K562 (cell line): ENCODE measurements at regions not wholly inside any gene's neighbourhood (a gene's known extent, or its start where the extent isn't known, plus 50 kb on each side); places are given as distances from the start of the nearest gene placed in this dataset.

Source experiments
- BCLAF1 ChIP-seq, 2 experiments: fragments of 450-650 bp in 1 of 2; IDR thresholded peaks; 2 replicates each; pipeline ENCODE4 v1.6.1; 2011 to 2017; ENCODE audit warnings: low read depth in 2 of 2, antibody characterized with exemption in 1 of 2, borderline replicate concordance in 1 of 2, low read length in 1 of 2, mild to moderate bottlenecking in 1 of 2, mixed read lengths in 1 of 2; ENCODE audit not compliant: control insufficient read depth in 1 of 2
- CHAMP1 ChIP-seq: fragments of 450-650 bp; IDR thresholded peaks from 2 replicates; pipeline ENCODE4 v1.6.1; 2016; ENCODE audit warnings: mild to moderate bottlenecking
- FOXJ3 ChIP-seq: sonication (generic); formaldehyde crosslinking; IDR thresholded peaks from 2 replicates; pipeline ENCODE4 v1.4.0; 2020; ENCODE audit warnings: mild to moderate bottlenecking, missing genetic modification reagents
- HDAC2 ChIP-seq: fragments of 450-650 bp; IDR thresholded peaks from 2 replicates; pipeline ENCODE4 v1.6.1; 2016; ENCODE audit warnings: mild to moderate bottlenecking
- HDAC8 ChIP-seq: fragments of 450-650 bp; IDR thresholded peaks from 2 replicates; pipeline ENCODE4 v1.6.1; 2016; ENCODE audit warnings: mild to moderate bottlenecking, missing genetic modification characterization, moderate library complexity, missing compliant biosample characterization
- KLF1 ChIP-seq: fragments of 450-650 bp; IDR thresholded peaks from 2 replicates; pipeline ENCODE4 v1.6.1; 2016; ENCODE audit warnings: missing genetic modification characterization, missing compliant biosample characterization
- NR2C1 ChIP-seq, 2 experiments: fragments of 450-650 bp; IDR thresholded peaks; 2 replicates each; pipeline ENCODE4 v1.6.1; 2017; ENCODE audit warnings: mild to moderate bottlenecking in 2 of 2, antibody characterized with exemption in 1 of 2, inconsistent platforms in 1 of 2, missing compliant biosample characterization in 1 of 2, missing genetic modification characterization in 1 of 2
- NR2F6 ChIP-seq: fragments of 450-650 bp; formaldehyde crosslinking; IDR thresholded peaks from 2 replicates; pipeline ENCODE4 v1.4.0; 2020; ENCODE audit warnings: mild to moderate bottlenecking
- RBM17 ChIP-seq: fragments of 200-400 bp; formaldehyde crosslinking; IDR thresholded peaks from 2 replicates; pipeline ENCODE4 v1.6.1; 2017; ENCODE audit warnings: low read depth, mild to moderate bottlenecking, low read length, borderline replicate concordance
- SMAD4 ChIP-seq: fragments of 250-450 bp; sonication (Bioruptor Pico); conservative IDR thresholded peaks from 2 replicates; pipeline ENCODE4 v1.8.0; 2021; ENCODE audit warnings: inconsistent platforms, mild to moderate bottlenecking, moderate library complexity
- SMARCE1 ChIP-seq: fragments of 450-650 bp; IDR thresholded peaks from 2 replicates; pipeline ENCODE4 v1.7.1; 2016; ENCODE audit warnings: mild to moderate bottlenecking
- TEAD2 ChIP-seq: fragments of 450-650 bp; IDR thresholded peaks from 2 replicates; pipeline ENCODE4 v1.6.1; 2016; ENCODE audit warnings: missing genetic modification characterization, control low read depth, missing compliant biosample characterization
- TEAD4 ChIP-seq, 2 experiments: sonication (generic) in 1 of 2; formaldehyde crosslinking in 1 of 2; IDR thresholded peaks; 2 replicates each; pipeline versions ENCODE4 v1.6.1 to v1.8.0; 2012 to 2022; ENCODE audit warnings: borderline replicate concordance in 1 of 2, inconsistent platforms in 1 of 2, low read length in 1 of 2, mild to moderate bottlenecking in 1 of 2, missing genetic modification reagents in 1 of 2
- ZFP91 ChIP-seq: sonication (generic); formaldehyde crosslinking; IDR thresholded peaks from 2 replicates; pipeline ENCODE4 v1.8.0; 2022; ENCODE audit warnings: mild to moderate bottlenecking, missing genetic modification reagents
- ZNF274 ChIP-seq: IDR thresholded peaks from 2 replicates; pipeline ENCODE4 v1.6.1; 2011; ENCODE audit warnings: low read depth, mild to moderate bottlenecking, low read length, moderate library complexity, borderline replicate concordance
- ZNF785 ChIP-seq: fragments of 250-450 bp; sonication (Bioruptor Pico); IDR thresholded peaks from 2 replicates; pipeline ENCODE4 v1.4.0; 2020; ENCODE audit warnings: mild to moderate bottlenecking

GRCh38 chr6:37083243-37084138, 78.0 kb downstream of the FGD2 start (continued):
- TF ChIP-seq HDAC8: no peak
- TF ChIP-seq ZNF785 (CRISPR knock-in tag): peak; percentile 71; the same call in 1 of the 2 replicates
- TF ChIP-seq FOXJ3 (CRISPR knock-in tag): no peak
- TF ChIP-seq CHAMP1: 0 out of 2 replicates have a peak, but pooled peaks have one; percentile 47
- TF ChIP-seq KLF1 (tag): no peak
- TF ChIP-seq NR2C1 (IDR thresholded peaks at IDR 0.05): peak; percentile 94
- peak; percentile 98 for TF ChIP-seq NR2C1 (tag; IDR thresholded peaks at IDR 0.05)
- peak; percentile 97 for TF ChIP-seq SMAD4
- TF ChIP-seq HDAC2: peak; percentile 98
- 0 out of 2 replicates have a peak, but pooled peaks have one; percentile 65 for TF ChIP-seq ZFP91
- peak; percentile 70; the same call in 1 of the 2 replicates for TF ChIP-seq TEAD4 (IDR thresholded peaks at IDR 0.05; ENCODE audit: low read length)
- no peak for TF ChIP-seq TEAD4 (CRISPR knock-in tag; IDR thresholded peaks at IDR 0.05; ENCODE audit: borderline replicate concordance)
- TF ChIP-seq TEAD2 (tag): no peak
- peak; percentile 96 for TF ChIP-seq SMARCE1
- no peak for TF ChIP-seq ZNF274
- TF ChIP-seq NR2F6: no peak
- TF ChIP-seq BCLAF1 (IDR thresholded peaks at IDR 0.05; ENCODE audit: borderline replicate concordance in 1 of 2, control insufficient read depth in 1 of 2, low read depth in 2 of 2, low read length in 1 of 2): 0 out of 4 replicates have a peak, but pooled peaks of 1 of the 2 experiments have one; percentile 45
- TF ChIP-seq RBM17: no peak
